Epithelial cell of esophagus (primary cell): ENCODE measurements at regions not wholly inside any gene's neighbourhood (a gene's known extent, or its start where the extent isn't known, plus 50 kb on each side); places are given as distances from the start of the nearest gene placed in this dataset.

ENCODE experiments used
- DNase-seq: peaks from one replicate; pipeline ENCODE4 v3.0.0; 2010; ENCODE audit warnings: low read depth
- H3K4me3 ChIP-seq: 2 replicates; pipeline ENCODE4 v1.5.1; 2011; ENCODE audit warnings: mild to moderate bottlenecking, low read length, control low read depth
- TF ChIP-seq, protein P1 (sequence below): IDR thresholded peaks from 2 replicates; pipeline ENCODE4 v1.5.1; 2011; ENCODE audit warnings: low read depth, mild to moderate bottlenecking, low read length, control low read depth, inconsistent platforms; ENCODE audit not compliant: insufficient read depth; ENCODE audit errors: missing control alignments

DNA sequence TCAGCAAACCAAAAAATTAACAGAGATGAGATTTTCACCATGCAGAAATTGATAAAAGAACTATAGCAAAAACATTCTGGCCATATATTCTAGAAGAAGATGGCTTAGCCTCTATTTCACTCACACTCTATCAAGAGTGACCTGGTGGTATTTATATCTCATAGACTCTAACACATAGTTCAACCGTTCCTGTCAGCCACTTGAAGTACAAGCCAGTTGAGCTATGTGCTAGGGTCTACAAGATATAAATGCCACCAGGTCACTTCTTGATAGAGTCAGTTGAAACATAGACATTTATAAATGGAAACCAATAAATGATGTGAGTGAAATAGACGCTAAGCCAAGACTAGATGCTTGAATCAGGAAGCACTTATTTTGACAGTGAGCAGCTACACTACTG, 836.7 kb upstream of the EPHA5 start:
- no peak for DNase-seq
- TF ChIP-seq, protein P1, sequence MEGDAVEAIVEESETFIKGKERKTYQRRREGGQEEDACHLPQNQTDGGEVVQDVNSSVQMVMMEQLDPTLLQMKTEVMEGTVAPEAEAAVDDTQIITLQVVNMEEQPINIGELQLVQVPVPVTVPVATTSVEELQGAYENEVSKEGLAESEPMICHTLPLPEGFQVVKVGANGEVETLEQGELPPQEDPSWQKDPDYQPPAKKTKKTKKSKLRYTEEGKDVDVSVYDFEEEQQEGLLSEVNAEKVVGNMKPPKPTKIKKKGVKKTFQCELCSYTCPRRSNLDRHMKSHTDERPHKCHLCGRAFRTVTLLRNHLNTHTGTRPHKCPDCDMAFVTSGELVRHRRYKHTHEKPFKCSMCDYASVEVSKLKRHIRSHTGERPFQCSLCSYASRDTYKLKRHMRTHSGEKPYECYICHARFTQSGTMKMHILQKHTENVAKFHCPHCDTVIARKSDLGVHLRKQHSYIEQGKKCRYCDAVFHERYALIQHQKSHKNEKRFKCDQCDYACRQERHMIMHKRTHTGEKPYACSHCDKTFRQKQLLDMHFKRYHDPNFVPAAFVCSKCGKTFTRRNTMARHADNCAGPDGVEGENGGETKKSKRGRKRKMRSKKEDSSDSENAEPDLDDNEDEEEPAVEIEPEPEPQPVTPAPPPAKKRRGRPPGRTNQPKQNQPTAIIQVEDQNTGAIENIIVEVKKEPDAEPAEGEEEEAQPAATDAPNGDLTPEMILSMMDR: no peak
- no peak overlapping the region for H3K4me3 ChIP-seq

DNA sequence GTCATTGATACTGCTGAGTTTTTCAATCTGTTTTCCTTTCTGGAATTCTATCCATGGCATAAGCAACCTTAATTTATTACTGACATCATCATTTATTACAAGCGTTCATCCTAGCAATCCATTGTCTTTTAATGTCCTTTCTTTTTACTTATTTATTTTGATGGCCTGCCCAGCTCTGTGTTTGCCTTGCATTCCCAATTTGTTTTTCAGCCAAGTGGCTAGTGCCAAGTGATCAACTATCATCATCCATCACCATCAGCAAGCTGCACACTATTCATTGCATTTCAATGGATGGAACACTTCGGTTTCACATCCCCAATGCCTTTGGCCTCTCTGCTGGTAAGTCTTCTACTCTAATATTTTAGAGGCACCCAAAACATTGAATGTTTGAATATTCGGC, 831.7 kb upstream of the EPHA5 start:
- DNase-seq: no peak
- no peak overlapping the region for H3K4me3 ChIP-seq
- TF ChIP-seq, protein P1: no peak

DNA sequence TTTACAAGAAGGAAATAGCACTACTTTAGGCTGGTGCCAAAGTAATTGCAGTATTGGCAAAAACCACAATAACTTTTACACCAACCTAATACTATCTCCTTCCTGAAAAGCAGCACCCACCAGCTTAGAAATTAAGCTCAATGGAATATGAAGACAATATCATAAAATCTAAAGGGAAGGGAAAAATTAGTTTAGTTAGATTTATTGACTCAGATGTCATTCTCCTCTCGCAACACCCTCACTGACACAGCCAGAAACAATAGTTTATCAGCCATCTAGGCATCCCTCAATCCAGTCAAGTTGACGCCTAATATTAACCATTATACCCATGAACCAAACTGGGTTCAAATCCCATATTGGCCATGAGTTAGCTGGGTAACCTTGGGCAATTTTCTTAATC, 820.4 kb upstream of the EPHA5 start:
- TF ChIP-seq, protein P1: no peak
- no peak overlapping the region for H3K4me3 ChIP-seq
- DNase-seq: no peak

DNA sequence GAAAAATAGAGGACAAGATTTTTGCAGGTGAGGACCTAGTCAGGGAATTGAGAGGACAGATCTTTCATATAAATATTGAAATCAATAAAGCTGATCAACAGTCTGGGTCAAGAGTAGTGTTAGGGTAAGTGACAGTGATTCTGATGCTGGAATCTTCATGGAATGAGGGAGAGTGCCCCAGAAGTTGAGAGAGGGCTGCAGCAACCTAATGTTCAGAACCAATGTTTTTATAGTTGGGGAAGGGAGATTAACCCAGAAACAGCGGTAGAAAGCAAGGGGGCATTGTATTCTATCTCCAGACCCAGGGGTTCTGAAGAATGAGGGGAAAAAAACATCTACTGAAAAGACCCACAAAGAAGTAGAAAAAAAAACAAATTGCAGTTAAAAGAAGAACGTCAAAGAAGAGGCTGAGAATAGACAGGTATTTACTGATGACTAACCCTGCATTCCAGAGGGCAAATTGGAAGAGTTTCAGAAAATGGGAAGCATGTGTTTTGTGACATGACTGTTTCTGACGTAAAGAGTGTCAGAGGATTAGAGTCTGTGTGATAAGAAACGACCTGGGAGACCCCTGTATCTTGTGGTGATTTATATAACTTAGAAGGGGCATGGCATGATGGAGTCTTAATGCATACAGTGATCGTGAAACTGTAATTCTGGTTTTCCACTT, 819.6 kb upstream of the EPHA5 start:
- DNase-seq: peak; percentile 67
- TF ChIP-seq, protein P1: no peak
- H3K4me3 ChIP-seq: no peak overlapping the region

DNA sequence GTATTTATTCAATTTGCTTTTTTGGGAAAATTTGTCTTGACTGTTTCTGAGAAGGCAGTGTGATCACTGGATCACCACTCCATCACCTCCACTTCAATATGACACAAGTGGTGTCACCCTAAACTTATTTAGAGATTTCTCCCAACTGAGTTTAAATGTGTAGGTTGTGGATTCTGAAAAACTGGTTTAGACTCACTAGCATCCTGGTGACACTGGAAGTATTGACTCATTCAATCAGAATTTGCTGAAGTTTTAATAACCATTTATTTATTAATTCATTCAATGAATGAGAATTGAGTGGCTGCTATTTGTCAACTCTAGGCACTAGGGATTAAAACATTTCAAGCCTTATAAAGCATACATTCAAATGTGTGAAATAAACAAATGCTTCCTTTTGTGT, 819.1 kb upstream of the EPHA5 start:
- TF ChIP-seq, protein P1: no peak
- DNase-seq: peak; percentile 32
- H3K4me3 ChIP-seq: no peak overlapping the region

DNA sequence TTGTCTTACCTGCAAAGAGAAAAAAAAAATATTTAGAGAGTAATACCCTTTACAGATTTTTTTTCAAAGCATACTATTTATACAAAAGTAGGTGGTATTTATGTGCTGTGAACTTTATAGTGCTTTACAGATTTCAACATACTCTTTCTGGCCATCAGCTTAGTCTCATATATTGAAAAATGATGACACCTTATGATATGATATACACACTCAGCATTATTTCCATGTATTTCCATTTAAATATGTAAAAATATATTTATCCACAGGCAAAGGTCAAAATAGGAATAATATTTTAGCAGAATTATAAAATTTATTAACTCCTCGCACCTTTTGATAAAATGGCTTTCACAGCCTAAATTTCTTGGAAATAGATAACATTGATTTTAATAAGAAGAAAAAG, 815.8 kb upstream of the EPHA5 start:
- no peak overlapping the region for H3K4me3 ChIP-seq
- DNase-seq: no peak
- TF ChIP-seq, protein P1: no peak

DNA sequence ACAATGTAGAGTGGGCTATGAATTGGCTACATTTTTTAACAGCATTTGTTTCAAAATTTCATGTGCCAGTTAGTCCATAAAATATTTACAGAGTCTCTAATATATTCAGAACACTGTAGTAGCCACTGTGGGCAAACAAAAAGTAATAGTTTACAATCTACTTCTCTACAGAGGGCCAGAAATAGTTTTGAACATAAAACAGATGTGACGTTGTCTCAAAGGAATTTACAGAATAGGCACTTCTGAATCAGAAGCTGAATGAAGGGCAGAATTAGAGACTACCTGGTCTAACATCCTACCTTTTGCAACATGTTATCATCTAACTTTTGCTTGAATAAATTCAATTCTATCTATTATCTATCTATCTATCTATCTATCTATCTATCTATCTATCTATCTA, 811.9 kb upstream of the EPHA5 start:
- DNase-seq: peak; percentile 7
- TF ChIP-seq, protein P1: no peak
- no peak overlapping the region for H3K4me3 ChIP-seq
